COR-L47 (cell line): ENCODE measurements at regions not wholly inside any gene's neighbourhood (a gene's known extent, or its start where the extent isn't known, plus 50 kb on each side); places are given as distances from the start of the nearest gene placed in this dataset.

Experiments
- DNase-seq: peaks from one replicate; lab custom pipeline; 2025; lab: John Stamatoyannopoulos, UW

GRCh38 chr17:77746393-77746792, 212.1 kb upstream of the TNRC6C start:
- DNase-seq, result no peak

DNA sequence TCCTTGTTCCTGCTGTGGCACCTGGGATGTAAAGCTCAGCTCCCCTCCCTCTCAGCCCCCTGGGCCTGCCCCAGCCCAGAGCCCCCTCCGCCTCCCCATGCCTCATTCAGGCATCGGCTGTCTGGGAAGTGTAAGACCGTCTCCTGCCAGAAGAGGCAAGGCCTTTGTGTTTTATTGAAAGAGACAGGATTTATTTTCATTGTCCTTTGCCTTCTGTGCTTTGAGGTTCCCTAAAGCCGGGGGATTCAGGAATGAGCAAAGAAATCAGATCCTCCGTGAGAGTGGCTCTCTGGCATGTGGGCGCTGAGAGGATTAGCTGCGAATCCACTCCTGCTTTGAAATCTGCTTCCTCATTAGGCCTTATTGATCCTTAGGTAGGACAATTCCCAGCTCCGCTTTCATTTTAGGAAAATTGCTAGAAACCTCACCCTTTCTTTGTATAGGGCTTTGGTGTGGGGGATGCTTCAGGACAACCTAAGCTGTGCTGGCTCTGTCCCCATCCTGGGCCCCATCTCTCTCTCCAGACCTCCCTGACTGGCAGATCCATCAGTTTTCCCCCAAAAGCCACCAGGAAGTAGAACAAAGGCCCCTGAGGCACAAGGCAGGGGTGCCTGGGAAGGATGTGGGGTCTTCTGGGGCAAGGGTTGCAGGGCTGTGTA, 211.5 kb upstream of the TNRC6C start:
- no peak for DNase-seq

- no peak for DNase-seq
Measured at GRCh38 chr17:77748436-77748835, 210.1 kb upstream of the TNRC6C start.

DNA sequence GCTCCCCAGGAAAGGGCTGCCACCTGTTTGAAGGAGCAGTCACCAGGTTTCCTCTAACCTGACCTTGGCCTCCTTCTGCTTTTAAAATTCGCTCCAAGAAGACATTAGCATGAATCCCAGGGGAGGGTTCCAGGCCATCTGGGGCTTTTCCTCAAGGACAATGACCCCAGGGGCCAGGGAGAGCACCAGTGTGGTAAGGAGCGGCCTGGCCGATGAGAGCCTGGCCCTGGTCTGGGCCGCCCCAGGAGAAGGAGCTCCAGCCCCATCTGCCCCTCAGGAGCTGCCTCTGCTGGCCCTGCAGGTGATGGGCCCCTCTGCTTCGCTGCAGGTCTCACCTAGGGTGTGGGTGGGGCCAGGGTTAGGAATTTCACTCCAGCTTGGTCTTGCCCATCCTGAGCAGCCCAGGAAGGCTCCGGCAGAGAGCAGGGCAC, 209.2 kb upstream of the TNRC6C start:
- DNase-seq, result no peak

DNA sequence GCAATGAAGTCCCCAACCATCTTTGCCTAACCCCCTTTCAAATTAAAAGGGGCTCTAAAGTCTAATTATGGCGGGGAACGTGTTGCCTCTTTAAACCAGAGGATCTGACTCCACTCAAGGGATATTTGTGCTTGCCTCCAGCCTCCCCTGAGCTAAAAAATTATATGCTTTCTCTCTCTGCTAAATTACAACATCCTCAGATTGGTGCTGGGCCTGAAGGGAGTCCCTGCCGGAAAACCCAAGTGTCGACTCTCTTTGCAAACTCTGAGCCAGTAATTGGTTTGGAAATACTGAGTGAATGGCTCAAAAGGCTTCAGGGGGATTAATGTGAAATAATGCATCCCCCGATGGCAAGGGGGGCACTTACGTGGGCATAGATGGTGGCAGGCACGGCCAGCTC, 208.5 kb upstream of the TNRC6C start:
- no peak for DNase-seq

GRCh38 chr17:77750427-77751043, 208.0 kb upstream of the TNRC6C start:
- no peak for DNase-seq

DNA sequence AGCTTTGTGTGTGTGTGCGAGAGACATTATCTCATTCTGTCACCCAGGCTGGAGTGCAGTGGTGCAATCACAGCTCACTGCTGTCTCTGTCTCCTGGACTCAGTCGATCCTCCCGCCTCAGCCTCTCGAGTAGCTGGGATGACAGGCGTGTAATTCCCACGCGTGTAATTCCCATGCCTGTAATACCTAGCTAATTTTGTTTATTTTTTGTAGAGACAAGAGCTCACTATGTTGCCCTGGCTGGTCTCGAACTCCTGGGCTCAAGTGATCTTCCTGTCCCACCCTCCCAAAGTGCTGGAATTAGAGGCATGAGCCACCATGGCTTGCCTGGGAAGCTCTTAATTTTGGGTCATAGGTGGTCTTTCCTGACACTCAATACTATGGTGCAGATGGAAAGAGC, 205.3 kb upstream of the TNRC6C start:
- no peak for DNase-seq

- no peak for DNase-seq
Measured at GRCh38 chr17:77753691-77754245, 204.7 kb upstream of the TNRC6C start.

- no peak for DNase-seq
Measured at GRCh38 chr17:77754956-77755355, 203.5 kb upstream of the TNRC6C start.

GRCh38 chr17:77755410-77755963, 203.0 kb upstream of the TNRC6C start:
- no peak for DNase-seq

GRCh38 chr17:77756028-77756427, 202.5 kb upstream of the TNRC6C start:
- DNase-seq, result no peak

GRCh38 chr17:77756846-77757560, 201.5 kb upstream of the TNRC6C start:
- no peak for DNase-seq

- no peak for DNase-seq
Measured at GRCh38 chr17:77757561-77757898, 201.0 kb upstream of the TNRC6C start.

DNA sequence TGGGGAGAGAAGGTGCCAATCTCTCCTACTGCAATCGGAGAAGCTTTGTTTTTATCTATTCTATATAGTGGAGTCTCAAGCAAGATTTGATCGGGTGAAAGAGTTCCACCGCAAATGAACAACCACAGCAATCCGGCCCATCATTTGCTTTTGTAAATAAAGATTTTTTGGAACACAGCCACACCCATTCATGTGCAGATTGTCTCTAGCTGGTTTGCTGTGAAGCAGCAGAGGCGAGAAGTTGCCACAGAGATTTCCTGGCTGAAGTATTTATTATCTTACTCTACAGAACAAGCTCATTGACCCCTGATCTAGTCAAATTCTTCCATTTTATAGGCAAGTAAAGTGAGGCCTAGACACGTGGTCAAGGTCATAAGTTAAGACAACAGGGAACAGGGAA, 195.5 kb upstream of the TNRC6C start:
- DNase-seq, result no peak

- DNase-seq, result no peak
Measured at GRCh38 chr17:77763575-77763974, 194.9 kb upstream of the TNRC6C start.

DNA sequence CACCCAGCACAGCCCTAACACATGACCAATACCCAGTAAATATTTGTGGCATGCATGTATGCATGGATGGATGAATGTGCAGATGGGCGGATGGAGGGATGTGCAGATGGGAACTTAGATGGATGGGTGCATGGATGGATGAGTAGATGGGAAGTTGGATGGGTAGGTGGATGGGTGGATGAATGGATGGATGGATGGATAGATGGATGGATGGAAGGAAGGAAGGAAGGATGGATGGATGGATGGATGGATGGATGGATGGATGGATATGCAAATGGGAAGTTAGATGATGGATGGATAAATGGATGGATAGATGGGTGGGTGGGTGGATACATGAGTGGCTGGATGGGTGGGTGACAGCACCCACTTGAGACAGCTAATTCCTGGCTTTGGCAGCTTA, 193.2 kb upstream of the TNRC6C start:
- no peak for DNase-seq

GRCh38 chr17:77767148-77767547, 191.4 kb upstream of the TNRC6C start:
- DNase-seq, result no peak

- DNase-seq, result no peak
Measured at GRCh38 chr17:77768248-77768852, 190.2 kb upstream of the TNRC6C start.

- DNase-seq, result no peak
Measured at GRCh38 chr17:77769215-77769614, 189.3 kb upstream of the TNRC6C start.

GRCh38 chr17:77769762-77770161, 188.7 kb upstream of the TNRC6C start:
- DNase-seq, result no peak

DNA sequence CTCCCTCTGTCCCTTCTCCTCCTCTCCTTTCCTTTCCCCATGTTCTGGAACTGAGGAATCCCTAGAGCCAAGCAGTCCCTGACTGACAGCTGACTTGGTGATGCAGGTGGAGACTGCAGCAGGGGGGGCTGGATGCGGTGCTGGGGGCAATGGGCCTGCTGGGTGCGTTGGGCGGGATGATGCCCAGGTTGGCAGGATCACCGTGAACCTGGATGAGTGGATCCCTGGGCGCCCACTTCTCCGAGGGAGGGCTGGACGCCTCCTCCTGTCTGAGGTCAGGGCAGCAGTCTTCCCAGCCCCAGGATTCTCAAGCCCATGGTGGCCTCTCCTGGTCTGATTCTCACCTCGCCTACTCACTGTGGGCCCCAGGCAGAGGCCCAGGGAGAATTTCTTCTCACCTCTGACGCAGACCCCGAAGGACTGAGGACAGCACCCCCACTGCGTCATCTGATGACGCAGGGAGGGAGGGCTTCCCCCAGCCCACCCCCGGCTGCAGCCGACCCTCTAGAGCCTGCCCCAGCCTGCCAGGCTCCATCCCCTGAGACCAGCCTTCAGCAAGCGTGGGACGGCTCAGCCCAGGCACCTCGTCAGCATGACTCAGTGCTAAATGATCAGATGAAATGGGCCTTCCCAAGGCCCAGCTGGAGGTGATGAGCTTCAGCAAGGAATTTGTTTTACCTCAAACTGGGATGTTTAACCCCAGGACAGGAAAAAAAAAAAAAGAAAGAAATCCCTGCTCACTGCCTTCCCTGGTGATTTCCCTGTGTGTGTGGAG, 188.0 kb upstream of the TNRC6C start:
- no peak for DNase-seq

DNA sequence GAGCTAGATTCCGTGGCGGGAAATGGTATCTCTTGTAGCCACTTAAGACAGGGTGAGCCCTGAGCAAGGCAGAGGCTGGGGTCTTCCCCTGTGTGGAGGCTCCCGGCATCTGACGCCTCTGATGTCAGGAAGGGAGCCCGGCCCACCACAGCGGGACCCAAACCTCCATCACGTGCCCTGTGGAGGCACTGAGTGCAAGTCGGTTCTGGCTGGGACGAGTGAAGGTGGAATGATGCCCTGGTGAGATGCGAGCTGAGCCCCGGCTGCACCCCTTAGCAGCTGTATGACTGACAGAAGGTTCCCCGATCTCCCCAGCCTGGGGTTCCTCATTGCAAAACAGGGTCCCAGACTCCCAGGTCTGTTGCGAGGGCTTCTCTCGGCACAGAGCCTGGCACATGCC, 187.4 kb upstream of the TNRC6C start:
- no peak for DNase-seq
